HG03175 (cell line): ENCODE measurements at regions not wholly inside any gene's neighbourhood (a gene's known extent, or its start where the extent isn't known, plus 50 kb on each side); places are given as distances from the start of the nearest gene placed in this dataset.
"Not testable (repeated sequence)": the region's sequence is repeated elsewhere in the genome, so short reads cannot be mapped to it uniquely, and the experiment has no call there.

Experiments
- ATAC-seq: cut with Tn5 transposase; IDR thresholded peaks from one replicate; pipeline ENCODE4 v1.9.1; 2021; ENCODE audit warnings: mild to moderate bottlenecking, moderate library complexity; ENCODE audit not compliant: unreplicated experiment

DNA sequence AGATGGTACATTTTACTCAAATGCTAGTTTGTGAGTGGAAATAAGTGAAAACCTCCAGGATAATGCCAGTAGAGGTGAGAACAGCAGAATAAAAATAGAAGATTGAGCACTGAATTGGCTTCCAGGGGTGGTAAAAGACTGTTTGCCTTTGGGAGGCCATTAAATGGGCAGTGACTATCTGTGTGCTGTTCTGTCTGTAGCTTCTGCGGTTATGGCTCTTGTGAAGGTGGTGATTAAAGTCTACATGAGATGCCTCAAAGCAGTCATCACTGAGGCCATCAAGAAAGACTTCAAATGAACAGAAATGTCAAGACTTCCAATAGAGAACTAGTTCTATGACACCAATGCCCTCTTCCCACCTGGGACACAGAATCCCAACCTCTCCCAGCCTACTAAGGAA, 108.8 kb downstream of the EFHB start:
- no peak for ATAC-seq

DNA sequence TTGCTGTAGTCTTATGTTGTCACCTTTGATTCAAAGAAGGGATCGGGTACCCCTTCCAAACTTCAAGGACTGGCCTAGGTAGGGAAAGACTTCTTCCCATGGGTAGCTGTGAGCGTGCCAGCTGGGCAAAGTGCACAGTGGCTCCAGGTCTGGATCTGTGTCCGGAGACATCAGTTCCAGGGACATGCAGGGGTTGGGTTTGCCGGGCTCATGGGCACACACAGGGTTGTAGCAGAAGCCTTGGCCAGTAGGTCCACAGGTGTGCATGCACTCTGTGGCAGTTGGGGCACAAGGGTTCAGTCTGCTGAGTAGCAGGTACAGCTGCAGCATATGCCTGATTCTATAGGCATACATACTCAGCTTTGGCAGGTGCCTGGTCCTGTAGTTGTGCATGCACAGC, 111.2 kb downstream of the EFHB start:
- ATAC-seq, result no peak

DNA sequence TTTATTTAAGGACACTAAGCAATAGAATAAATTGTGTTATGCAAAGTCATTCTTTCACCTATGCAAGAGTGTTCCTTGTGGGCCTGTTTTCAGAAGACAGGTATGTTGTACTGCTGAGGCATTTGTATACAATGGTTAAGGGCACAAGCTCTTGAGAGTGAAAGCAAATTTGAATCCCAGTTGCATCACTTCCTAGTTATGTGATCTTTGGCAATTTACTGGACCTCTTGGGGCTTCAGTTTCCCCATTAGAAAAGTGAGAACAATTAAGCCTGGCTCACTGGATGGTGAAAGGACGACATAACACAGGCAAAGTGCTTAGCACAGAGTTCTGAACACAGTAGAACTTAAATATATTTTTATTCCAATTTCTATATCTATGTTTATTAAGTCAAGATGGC, 117.4 kb downstream of the EFHB start:
- no peak for ATAC-seq

DNA sequence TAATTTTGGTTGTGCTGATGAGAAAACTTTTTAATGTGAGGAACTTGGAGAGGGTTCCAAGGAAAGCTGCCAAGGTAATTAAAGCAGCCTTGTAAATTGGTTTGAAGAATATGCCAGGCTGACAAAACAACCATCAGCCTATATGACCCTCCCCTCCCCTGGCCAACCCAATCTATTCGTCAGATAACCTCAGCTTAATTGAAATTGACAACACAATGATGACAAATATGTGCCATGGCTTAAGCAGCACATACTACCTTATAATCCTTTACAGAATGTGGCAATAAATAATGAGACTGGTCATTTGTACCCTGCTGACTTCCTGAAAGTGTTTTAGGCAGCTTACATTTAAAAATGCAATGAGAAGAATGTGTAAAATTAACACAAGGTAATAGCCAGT, 118.2 kb downstream of the EFHB start:
- ATAC-seq, result no peak

DNA sequence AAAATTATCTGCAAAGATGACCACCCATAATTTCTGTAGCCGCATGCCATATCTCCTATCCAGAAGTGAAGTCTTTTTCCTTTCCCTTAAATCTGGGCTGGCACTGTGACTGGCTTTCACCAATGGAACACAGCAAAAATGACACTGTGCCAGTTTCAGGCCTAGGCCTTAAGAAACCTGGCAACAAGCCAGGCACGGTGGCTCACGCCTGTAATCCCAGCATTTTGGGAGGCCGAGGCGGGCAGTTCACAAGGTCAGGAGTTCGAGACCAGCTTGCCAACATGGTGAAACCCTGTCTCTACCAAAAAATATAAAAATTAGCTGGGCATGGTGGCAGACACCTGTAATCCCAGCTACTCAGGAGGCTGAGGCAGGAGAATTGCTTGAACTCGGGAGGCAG, 120.3 kb downstream of the EFHB start:
- not testable (repeated sequence) for ATAC-seq

DNA sequence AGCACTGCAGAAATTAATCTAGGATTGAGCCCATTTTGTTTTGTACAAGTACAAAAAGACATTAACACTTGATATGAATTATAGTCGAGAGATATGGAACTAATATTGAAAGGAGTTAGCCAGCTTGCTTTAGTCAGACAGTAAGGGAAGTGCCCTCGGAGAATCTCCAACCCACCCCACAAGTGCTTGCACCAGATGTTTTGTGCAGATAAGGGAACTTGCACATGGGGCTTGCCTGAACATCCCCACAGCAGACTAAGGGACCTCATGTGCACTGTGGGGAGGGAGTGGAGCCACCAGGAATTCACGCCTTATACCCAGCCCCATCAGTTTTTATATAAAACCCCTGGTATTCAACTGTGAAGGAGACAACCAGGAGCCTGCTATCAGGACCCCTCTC, 122.3 kb downstream of the EFHB start:
- ATAC-seq, result no peak

DNA sequence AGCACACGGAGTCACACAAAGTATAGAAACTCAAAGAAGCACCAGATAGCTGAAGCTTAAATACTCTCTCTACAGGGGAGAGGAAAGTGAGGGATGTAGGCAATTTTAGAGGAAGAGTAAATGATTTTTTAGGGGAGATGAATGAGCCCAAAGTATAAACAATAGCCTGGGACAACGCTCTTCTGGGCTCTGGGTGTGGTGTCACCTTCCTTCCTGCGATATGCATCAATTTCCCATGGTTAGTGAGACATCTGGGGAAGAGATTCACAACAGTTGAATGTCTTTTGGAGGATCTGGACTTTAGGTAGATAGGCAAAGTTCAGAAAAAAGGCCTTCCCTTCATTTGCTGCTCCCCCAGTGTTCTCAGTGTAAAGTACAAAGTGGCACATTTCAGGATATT, 125.2 kb downstream of the EFHB start:
- no peak for ATAC-seq

DNA sequence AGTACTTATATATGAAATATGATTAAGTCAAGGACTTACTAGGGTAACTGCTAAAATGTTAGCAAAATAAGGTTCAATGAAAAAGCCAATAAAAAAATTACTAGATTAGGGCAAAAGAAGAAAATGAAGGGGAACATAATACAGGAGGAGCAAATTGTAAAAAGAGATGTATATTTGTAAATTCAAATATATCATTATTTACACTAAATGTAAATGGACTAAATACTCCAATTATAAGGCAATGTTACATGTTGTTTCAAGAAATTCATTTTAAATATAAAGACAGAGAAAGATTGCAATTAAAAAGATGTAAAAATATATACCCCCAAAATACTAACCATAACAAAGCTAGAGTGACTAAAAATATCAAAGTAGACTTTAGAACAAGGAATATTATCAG, 134.1 kb downstream of the EFHB start:
- ATAC-seq, result no peak

DNA sequence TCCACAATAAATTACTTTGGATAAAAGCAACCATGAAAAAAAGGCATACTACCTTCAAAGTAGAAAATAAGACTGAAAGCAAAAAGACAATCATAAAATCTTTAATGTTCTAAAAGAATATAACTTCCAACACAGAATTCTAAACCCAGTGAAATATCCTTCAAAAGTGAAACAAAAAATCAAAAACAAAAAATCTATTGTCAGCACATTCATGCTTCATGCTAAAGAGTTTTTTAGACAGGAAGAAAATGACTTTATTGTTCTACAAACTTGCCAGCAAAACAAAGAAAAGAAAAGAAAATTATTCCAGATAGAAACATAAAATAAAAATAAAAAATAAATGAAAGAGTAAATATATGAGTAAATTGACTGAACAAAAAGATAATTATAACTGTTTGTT, 134.9 kb downstream of the EFHB start:
- no peak for ATAC-seq

DNA sequence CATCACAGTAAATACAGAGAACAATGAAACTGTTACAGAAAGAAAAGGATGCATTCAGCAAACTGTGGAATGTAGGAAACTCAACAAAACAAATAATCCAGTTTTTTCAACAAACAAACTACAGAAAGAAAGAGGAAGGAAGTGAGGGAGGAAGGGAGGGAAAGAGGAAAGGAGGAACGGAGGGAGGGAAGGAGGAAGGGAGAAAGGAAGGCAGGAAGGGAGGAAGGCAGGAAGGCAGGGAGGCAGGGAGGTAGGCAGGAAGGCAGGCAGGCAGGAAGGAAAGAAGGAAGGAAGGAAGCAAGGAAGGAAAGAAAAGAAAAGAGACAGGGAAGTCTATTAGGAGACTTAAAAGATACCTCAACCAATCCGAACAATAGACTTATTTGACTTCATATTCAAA, 135.7 kb downstream of the EFHB start:
- ATAC-seq, result no peak

DNA sequence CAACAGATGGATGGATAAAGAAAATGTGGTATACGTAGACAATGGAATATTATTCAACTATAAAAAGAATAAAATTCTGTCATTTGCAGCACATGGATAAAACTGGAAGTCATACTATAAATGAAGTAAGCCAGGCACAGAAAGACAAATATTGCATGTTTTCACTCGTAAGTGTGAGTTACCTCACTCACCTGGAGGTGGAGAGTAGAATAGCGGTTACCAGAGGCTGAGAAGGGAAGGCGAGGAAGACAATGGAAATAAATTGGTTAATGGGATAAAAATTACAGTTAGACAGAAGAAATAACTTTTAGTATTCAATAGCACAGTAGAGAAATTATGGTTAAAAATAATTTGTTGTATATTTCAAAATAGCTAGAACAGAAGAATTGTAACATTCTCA, 141.6 kb downstream of the EFHB start:
- ATAC-seq, result no peak

DNA sequence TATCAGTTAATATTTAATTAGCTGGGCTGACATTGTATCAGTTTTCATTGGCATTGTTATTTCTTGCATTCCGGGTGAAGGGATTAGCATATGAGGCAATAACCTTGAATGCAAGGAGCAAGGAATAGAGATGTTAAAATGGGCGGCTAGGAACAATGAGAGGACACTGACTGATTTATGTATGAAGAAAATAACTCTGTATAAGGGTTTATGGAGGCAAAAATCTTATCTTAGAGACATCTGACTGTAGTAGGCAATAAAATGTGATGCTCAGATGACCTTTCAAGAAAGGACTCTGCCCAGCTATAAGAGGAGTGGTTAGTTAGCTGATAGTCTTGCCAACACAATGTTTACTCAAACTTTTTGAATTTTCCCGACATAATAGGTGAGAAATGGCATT, 158.3 kb downstream of the EFHB start:
- ATAC-seq, result no peak

DNA sequence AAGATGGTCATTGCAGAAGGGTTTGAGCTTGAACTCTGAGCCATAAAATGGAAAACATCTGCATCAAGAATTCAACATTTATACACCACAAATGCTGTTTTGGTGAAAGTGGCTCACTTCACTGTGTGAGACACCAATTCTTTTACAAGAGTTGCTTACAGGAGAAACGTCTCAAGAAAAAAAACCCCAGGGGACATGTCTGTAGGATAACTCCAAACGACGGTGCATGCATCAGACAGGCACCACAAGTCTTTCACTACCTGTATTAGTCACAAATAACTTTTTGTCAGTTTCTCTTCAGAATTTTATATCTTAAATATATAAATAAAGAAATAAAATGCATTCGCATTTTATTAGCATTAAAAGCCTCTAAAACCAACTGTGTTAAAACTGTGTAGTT, 164.3 kb downstream of the EFHB start:
- peak; percentile 54 for ATAC-seq

DNA sequence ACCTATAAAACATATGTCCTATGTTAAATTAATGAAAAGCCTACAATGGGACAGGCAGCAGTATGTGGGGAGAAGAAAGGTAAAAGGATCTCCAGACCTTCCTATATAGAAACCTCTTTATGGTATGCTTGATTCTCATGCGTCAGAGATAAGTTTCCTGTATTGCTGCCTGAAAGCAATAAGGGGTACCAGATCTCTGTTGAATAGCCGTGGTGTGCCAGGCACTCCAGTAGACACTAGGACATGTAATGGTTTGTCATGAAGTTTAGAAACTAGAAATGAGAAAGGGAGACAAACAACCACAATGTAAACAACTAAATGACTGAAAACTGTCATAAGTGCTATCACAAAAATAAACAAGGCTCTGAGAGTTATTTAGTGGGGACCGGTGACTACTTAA, 168.1 kb downstream of the EFHB start:
- ATAC-seq, result no peak

DNA sequence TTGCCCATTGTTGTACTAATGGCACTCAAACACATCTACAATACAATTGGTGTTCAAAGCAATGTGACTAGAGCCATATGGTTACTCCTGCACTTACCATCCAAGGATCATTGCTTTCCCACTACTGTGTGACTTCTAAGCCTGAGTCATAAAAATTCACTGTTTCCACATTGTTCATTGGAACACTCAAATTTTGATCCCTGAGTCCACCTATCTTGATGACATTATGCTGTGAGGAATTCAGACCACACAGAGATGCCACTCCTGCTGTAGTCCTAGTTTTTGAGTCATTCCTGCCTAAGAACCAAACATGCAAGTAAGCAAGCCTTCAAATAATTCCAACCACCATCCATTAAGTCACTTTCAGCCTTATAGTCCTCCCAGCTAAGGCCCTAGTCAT, 176.2 kb downstream of the EFHB start:
- ATAC-seq, result no peak

DNA sequence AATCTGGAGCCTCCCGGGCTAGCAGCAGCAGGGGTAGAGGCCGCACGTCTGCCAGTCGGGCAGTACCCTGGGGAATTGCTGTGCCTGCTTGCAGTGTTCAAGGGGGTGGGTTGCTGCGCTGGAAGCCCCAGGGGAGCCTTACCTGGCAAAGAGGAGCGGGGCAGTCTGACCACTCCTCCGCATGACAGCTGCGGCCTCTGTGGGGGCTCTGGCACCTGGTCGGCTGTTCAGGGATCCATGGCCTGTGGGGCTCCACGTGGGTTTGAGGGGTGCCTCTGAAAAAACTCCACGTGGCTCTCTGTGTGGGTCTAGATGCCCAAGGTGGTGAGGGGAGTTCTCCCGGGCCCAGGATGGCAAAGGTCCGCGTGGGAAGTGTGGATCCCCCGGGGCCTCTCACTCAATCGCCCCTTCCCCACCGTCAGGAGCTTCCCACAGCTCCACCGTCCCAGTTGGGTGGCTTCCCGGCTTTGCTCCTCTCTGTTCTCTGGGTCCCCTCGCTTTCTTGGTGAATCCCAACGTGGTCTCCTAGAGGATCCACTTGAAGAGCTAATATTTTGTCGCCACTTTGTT, 184.5 kb downstream of the EFHB start:
- ATAC-seq, result no peak

DNA sequence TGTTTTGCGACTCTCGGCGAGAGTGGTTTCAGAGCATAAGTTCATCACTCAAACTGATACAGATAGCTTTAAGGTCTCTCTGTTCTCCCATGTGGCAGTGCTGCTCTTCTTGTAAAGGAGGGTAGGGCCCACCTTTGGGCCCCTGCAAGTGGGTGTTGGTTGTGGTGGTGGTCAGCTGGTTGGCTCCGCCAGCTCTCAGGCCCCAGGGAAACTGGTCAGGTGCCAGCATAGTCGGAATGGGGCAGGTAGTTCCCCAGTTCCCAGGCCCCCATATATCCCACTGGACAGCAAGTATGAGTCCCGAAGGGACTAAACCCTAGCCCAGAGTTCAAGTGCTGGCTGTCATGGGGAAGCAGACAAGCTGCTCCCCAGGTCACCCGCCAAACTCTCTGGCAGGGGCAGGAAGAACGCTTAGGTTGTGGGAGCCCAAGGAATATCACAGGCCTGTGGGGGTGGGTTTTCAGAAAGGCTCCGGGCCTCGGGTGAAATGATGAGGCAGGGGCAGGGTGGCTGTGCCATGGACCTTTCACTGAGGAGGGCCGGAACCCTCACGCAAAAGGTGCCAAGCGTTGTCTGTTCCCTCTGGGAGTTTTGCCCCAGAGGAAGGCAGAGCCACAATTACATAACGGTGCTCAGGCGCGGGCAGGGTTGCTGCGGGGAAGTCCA, 185.1 kb downstream of the EFHB start:
- ATAC-seq, result no peak

DNA sequence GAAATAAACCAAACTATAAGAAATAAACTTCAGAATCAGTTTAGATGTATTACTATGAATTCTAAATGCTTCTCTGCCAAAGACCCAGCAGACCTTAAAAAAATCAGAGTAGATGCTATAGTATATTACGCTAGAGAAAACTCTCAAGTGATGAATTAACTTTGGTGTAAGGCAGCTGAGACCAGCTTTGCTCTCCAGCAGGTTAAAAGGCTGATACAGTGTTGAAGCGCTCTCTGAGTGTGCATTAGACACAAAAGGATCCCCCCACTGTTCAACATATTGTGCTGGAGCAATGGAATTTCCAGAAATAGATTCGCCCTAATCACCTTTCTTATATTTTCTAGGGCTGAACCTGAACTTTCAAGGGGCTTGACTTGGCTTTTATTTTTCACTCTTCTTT, 190.0 kb downstream of the EFHB start:
- no peak for ATAC-seq

DNA sequence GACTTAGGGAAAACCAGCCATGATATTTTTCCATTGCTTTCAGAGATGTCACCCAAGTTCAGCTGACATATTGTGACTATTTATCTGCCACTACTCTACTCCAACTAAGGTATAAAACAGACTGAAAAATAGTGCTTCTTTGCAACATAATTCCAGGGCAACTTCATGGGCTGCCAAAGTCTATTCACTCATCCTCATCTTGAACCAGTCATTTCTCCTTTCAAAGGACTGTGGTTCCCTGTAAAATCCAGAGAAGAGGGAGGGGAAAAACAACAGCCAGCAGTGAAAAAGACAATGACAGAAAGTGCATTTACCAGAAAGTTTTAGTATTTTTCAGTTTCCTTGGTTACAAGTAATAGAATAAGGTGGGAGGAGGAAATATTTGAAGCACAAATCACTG, 191.1 kb downstream of the EFHB start:
- no peak for ATAC-seq

DNA sequence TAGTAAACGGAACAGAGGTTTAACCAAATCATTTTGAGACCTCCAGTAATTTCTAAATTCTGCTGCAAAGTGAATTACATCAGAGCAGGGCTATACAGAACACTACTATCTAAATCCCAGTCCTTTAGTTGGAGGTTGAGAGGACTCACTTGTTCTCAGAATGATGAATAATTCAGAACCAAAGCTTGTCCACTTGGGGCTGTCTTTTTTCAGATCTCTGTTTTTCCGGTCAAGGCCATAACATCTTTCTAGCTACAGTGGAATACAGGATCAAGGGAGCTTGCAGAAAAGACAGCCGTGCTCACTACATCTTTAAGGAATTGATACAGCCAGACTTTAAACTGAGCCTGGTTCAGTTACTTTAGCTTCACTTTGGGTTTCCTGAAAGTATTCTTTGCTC, 194.5 kb downstream of the EFHB start:
- ATAC-seq, result no peak

DNA sequence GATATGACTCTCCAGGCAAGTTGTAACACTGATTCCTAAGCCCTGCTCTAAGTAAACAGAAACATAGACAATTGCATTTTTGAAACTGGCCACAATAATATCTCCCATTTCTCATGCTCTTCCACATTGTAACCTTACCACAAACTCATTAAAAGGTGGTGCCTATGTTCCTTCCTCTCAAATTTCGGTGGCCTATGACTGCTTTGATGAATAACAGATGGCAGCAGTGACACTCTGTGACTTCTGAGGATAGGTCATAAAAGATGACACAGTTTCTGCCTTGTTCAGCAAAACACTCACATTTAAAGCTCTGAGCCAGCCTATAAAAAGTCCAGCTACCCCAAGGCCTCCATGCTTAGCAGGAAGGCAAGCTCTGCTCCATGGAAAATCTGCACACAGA, 195.2 kb downstream of the EFHB start:
- ATAC-seq, result no peak

DNA sequence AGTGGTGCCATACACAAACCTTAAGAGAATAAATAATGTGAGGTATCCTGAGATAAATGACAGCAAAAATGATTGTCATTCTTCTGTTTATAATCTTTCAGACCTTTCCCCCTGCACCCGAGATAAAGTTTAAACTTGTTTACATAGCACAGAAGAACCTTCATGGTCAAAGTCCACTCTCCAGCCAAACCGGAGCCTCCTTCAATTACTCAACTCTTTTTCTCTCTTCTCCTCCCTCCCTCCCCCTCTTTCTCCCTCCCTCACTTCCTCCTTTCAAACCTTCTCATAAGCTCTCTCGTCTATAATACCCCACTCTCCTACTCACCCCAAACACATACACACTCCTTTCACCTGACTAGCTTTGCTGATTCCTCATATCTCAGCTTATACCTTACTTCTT, 198.9 kb downstream of the EFHB start:
- ATAC-seq, result no peak

DNA sequence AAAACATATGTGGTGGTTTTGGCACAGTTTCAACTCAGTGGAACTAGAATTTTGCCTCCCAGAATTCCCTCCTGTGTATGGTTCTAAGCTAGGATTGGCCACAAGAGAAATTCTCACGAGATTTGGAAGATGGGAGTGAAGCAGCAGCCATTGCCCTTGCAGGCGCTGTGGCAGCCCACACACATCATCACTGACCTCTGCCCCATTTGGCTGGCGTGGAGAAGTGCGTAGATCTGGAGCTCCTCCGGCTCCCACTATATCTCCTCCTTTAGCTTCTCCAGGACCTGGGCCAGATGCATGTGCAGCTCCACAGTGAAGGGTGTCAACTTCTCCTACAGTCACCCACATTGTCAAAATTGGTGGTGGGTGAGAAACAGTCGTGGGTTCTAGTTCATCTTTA, 199.6 kb downstream of the EFHB start:
- no peak for ATAC-seq
